HS-27A (cell line): ENCODE measurements at regions not wholly inside any gene's neighbourhood (a gene's known extent, or its start where the extent isn't known, plus 50 kb on each side); places are given as distances from the start of the nearest gene placed in this dataset.
"Not testable (repeated sequence)": the region's sequence is repeated elsewhere in the genome, so short reads cannot be mapped to it uniquely, and the experiment has no call there.

Source experiments
- DNase-seq: peaks from one replicate; pipeline ENCODE4 v3.0.0-alpha.2; 2012; ENCODE audit warnings: low read depth, missing footprints

GRCh38 chr2:51293566-51294200 is 261.8 kb upstream of the NRXN1 start:
- DNase-seq: no peak

GRCh38 chr2:51291762-51292551 is 260.0 kb upstream of the NRXN1 start:
- no peak for DNase-seq

GRCh38 chr2:51290725-51291124 is 258.8 kb upstream of the NRXN1 start:
- peak; percentile 77 for DNase-seq

GRCh38 chr2:51289045-51289444 is 257.1 kb upstream of the NRXN1 start:
- no peak for DNase-seq

- no peak for DNase-seq
Observed at GRCh38 chr2:51268191-51268590, 236.3 kb upstream of the NRXN1 start.

GRCh38 chr2:51265539-51265938 is 233.6 kb upstream of the NRXN1 start:
- no peak for DNase-seq

- no peak for DNase-seq
Observed at GRCh38 chr2:51263951-51264350, 232.0 kb upstream of the NRXN1 start.

- not testable (repeated sequence) for DNase-seq
Observed at GRCh38 chr2:51263101-51263500, 231.2 kb upstream of the NRXN1 start.

- DNase-seq: no peak
Observed at GRCh38 chr2:51258301-51258700, 226.4 kb upstream of the NRXN1 start.

GRCh38 chr2:51256736-51257135 is 224.8 kb upstream of the NRXN1 start:
- DNase-seq: no peak

GRCh38 chr2:51251356-51251755 is 219.4 kb upstream of the NRXN1 start:
- no peak for DNase-seq

- no peak for DNase-seq
Observed at GRCh38 chr2:51247252-51247805, 215.4 kb upstream of the NRXN1 start.

- DNase-seq: no peak
Observed at GRCh38 chr2:51243892-51244535, 212.1 kb upstream of the NRXN1 start.

- no peak for DNase-seq
Observed at GRCh38 chr2:51237626-51238271, 205.8 kb upstream of the NRXN1 start.

- no peak for DNase-seq
Observed at GRCh38 chr2:51232027-51232426, 200.1 kb upstream of the NRXN1 start.

GRCh38 chr2:51231071-51231470 is 199.1 kb upstream of the NRXN1 start:
- no peak for DNase-seq

- no peak for DNase-seq
Observed at GRCh38 chr2:51225377-51225776, 193.4 kb upstream of the NRXN1 start.

- DNase-seq: no peak
Observed at GRCh38 chr2:51224790-51225189, 192.9 kb upstream of the NRXN1 start.

- no peak for DNase-seq
Observed at GRCh38 chr2:51222106-51222505, 190.2 kb upstream of the NRXN1 start.

- no peak for DNase-seq
Observed at GRCh38 chr2:51220606-51221005, 188.7 kb upstream of the NRXN1 start.

GRCh38 chr2:51220080-51220479 is 188.1 kb upstream of the NRXN1 start:
- no peak for DNase-seq

- DNase-seq: peak; percentile 41
Observed at GRCh38 chr2:51219468-51219867, 187.5 kb upstream of the NRXN1 start.
